GM21367 (cell line): ENCODE measurements at regions not wholly inside any gene's neighbourhood (a gene's known extent, or its start where the extent isn't known, plus 50 kb on each side); places are given as distances from the start of the nearest gene placed in this dataset.

Experiments used
- ATAC-seq: cut with Tn5 transposase; IDR thresholded peaks from one replicate; pipeline ENCODE4 v1.9.1; 2021; ENCODE audit not compliant: unreplicated experiment

DNA sequence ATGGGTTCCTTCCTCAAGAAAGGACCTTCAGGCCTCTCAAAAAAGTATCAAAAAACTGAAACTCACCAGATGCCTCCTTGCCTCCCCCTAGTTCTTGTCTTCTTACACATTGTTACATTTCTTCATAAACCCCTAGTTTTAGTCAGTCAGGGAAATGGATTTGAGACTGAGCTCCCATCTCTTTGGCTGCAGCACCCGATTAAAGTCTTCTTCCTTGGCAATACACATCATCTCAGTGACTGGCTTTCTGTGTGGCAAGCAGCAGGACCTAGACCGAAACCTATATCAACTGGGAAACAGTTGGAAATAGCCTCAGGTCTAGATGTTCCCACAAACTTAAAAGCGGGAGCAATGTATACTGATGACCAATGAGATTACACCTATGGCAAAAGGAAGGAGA, 512.2 kb upstream of the PKDCC start:
- no peak for ATAC-seq

DNA sequence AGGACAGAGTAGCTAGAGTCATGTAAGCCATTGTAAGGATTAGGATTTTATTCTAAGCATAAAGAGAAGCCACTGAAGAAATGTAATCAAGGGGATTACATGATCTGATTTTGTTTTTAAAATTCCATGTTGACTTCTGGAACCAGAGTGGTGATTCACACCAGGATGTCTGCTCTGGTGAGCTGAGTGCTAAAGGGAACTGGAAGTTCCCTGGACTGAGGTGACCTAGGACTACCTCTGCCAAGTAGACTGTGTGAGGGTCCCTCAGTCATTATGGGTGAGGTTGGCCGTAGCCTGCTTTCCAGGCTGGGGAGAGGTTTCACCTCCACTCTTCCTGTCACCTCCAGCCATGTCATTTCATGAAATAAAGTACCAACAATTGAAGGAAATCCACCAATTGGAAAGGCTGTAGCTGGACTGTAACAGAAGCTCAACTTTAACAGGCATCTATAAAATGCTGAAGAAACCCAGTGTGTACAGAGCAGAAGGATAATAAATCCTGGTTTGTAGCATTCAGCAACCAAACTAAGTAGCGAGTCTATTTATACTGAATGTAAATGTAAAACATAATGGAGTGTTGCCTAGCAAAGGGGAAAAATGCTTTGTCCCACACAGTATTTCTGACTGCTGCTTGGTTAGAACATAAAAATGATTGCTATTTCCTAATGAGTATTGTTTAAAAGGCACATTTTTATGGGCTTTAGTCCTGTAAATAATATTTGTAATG, 507.4 kb upstream of the PKDCC start:
- no peak for ATAC-seq

DNA sequence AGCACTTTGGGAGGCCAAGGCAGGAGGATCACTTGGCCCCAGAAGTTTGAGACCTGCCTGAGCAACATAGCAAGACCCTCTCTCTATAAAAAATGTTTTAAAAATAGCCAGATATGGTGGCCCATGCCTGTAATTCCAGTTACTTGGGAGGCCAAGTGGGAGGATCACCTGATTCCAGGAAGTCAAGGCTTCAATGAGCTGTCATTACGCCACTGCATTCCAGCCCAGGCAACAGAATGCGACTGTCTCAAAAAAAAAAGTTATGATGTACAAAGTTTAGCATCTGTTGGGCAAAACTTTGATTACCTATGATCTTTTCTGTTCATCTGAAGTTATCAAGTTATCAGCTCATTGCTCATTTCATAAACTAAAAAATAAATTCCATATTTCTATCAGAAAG, 504.1 kb upstream of the PKDCC start:
- ATAC-seq, result no peak

DNA sequence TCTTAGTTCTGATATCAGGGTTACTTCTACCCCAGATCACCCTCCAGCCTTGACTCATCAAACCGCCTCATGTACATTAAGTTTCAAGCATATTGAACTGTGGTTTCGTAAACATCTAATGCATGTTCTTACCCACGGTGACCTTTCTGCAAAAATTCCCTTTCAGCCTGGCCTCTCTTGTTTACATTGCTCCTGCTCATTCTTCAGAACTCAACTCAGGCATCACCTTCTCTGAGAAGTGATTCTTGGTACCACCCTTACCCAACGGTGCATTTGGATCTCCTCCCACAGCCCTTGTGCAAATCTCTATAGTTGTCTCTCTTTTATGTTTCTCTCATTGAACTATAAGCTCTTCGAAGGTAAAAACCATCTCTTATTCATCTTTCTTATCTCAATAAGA, 503.1 kb upstream of the PKDCC start:
- ATAC-seq, result no peak

DNA sequence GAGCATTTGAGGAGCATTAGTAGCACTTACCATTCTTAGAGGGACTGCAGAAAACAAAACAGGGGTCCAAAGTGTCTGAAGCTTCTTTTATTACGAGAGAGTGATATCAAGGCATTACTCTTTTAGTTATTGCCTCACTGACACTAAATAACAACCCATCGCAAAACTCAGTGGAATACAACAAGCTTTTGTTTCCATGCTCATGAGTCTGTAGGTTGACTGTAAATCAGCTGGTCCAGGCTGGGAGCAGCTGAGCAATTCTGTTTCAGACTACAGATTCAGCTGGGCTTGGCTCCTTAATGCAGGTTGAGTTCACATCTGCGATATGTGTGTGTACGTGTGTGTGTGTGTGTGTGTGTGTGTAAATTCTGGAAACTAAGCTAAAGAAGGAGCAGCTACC, 501.8 kb upstream of the PKDCC start:
- ATAC-seq, result no peak

DNA sequence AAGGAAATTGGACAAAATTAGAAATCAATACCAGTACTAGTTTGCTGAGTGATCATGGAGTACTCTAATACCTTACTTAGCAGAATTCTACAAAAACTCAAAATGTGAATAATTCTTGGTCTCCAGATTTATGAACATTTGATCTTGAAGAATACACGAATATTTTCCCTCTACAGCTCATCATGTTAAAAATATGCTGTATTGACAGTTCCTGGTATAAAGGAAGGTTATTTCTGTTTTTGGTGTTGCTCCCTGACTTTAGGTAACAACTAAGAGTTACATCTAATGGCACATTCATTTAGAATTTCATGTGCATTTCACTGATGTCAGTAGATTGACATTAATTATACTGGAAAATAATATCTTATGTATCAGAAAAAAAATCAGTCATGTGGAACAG, 479.2 kb upstream of the PKDCC start:
- no peak for ATAC-seq

DNA sequence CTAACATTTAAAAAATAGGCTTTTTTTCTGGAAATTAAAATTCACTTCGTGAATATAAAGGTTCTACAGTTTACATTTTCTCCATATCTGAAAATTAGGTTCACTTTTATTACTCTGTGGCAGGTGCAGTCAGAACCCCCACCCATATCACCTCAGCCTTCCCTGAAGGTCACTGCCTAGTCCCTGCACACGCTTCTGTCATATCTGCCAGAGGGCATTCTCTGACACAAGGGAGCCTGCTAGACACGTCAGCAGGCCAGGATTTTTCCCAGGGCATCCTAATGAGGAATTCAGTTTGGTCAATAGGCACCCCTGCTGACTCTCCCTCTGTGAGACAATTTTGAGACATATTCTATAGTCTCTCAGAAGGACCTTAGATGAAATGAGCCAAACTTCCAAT, 475.7 kb upstream of the PKDCC start:
- no peak for ATAC-seq

DNA sequence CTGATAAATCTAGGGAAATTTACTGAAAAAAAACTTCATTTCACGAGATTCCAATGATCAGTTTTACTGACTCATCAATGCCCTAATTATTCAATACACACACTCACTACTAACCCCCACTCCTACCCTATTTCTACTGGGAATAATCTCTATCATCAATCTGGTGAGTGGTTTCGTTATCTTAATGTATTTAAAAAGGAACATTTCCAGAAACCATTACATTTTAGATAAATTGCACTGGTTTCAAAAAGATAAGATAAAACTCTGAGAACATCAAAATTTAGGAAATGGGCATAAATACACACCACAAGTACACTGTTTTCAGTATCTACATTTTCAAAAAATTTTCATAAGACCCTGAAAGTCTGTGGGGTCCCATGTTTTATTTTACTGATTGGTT, 471.4 kb upstream of the PKDCC start:
- no peak for ATAC-seq

DNA sequence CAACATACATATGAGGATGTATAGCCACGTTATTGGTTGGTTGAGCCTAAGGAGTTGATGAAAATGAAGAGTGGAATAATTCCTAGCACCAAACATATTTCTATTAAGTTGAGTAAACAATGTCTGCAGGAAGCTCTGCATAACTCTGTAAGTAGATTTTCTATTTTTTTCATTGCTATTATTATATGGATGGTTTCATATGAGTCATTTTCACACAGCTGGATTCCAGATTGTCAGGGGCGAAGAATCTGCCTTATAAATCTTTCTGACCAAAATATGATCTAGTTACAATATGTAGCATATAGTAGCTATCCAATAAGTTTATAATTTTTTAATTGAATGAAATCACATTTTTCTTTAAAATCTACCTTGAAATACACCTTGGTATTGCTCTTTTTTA, 468.0 kb upstream of the PKDCC start:
- ATAC-seq, result no peak

DNA sequence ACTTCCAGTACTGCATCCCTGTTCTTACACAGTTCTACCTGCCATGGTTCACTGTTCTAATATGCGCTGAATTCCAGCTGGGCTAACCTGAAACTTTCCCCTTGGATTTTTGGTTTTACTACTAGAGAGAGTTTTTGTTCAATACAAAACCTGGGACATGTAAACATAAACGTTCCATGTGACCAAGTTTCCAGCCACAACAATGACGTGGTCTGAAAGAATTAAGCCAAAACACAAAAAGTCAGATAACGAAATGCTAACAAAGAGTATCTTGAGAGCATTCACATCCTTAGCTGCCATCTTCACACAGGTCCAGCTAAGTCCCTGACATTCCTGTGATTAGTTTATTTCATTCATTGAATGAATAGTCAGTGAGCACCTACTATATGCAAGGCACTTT, 467.0 kb upstream of the PKDCC start:
- no peak for ATAC-seq

DNA sequence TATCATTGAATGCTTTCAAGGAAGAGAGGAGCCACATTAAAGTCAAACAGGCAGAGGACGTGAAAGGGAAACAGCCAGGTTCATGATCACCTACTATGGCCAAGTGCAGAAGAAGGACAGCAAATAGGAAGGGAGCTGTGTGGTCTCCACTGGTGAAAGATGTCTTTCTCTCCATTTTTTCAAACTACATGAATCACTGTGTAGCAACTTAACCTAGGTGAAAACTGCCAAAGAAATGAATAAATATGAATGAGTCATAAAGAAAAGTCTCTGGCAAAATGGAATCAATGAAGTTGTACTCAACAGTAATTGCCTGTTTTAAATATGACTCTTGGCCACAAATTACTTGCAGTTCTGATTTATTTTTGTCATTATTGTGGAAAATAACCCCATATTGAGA, 452.6 kb upstream of the PKDCC start:
- ATAC-seq, result no peak

DNA sequence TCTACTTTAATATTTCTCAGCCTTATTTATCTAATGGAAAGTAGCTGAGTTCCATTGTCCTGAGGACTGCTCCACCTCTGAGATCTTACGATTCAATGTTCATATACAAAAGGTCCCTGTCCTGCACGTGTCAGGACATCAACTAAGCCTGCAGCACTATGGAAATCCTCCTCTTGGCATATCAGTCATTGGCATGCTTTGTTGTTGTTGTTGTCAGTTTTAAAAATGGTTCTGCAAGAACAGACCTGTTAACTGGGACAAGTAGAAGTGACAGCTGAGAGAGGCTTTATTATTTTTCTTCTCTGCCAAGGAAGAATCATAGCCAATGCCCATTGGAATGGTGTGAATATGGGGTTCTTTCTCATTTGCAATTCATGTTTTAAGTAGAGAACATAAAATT, 450.1 kb upstream of the PKDCC start:
- ATAC-seq, result no peak

DNA sequence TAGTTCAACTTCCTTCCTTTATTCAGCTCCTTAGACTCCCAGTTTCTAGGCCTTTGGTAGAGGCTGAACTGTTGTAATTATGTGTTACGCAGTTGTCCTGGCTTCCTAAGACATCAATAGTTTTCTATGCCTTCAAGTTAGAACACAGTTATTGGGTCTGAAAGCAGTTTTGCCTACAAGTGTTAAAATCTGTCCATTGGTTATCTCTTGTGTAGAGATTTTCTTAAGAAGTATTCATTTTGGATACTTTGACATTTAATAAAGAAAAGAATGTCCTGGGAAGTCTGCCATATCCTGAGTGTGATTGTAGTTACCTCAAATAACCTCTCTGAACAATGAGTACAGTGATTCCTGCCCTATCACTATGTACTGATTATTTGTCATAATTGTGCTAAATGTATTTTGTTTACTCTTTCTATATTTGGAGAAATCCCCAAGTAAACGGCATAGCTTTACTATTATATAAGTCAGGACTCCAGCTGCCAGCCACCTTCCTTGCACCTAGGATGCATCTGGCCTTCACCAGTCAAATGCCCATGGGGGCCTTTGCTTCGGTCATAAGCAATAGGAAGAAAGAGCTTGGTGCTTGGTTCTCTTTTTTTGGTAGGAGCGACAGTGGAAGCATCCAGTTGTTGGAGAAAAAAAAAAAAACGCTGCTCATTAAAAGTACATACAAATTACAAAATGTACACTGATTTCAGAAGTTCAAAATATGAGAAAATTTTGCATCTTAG, 449.5 kb upstream of the PKDCC start:
- ATAC-seq, result no peak

DNA sequence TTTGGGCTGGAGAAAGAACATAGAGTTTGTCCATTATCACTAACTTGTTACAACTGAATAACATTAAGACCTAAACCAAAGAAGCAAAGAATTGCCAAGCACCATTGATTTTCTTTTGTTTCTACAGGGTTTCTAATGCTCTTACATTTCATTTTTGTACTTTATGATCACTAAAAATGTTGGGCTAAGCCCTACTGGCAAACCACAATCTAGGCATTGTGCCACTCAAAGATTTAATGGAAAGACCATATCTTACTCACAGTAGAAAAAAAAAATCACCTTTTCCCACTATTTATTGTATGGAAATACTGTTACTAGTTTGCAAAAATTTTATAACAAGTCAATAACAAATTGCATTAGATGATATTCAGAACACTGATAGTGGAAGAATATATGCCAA, 447.4 kb upstream of the PKDCC start:
- ATAC-seq, result no peak

DNA sequence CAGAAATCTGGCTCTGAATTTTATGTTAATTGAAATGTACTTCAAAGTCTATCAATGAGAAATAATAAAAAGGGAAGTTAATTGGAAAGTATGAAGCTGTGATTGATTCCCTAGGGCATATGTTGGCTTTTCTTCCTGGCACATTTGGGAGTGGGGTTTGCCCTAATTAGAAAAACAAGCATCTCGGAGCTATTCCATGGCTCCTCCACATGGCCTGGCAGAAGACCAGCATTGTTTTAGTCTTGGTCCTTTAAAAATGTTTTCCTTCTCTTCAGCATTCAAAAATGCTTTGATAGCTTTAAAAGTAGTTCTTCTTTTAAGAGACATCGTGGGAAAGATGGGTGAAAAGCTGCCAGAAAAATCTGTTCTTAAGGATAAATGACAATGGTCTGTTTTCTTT, 445.5 kb upstream of the PKDCC start:
- ATAC-seq, result no peak

DNA sequence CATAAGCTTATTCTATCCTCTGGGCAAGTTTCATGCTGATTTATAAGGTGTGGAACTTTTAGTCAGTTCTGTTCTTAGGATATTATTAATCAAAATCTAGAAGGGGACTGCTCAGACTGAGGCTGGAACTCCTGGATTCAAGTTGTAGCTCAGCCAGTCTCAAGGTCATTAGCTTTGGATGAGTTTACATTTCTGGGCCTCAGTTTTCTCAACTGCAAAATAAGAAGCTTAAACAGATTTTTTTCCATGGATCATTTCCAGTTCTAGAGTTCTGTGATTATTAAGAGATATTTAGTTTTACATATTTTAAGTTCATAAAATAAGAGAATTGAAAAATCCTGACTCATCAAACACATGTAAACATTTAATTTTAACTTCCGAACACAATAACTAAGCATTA, 442.5 kb upstream of the PKDCC start:
- no peak for ATAC-seq

DNA sequence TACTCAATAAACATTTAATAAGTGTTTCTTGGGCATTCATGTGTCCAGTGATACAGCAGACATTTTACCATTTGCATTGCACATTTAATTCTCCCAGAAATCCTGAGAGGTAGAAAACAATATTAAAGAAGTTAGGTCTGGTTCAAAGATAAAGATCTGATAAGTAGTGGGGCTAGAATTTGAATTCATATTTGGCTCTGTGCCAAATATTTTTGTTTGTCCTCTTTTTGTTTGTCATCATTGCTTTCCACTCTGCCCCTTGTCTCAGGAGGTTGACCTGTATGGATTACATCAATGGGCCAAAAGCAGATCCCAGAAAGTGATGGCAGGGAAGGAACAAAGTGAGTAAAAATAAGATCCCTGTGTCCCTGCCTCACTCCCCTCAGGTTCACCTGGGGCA, 441.9 kb upstream of the PKDCC start:
- ATAC-seq, result no peak

DNA sequence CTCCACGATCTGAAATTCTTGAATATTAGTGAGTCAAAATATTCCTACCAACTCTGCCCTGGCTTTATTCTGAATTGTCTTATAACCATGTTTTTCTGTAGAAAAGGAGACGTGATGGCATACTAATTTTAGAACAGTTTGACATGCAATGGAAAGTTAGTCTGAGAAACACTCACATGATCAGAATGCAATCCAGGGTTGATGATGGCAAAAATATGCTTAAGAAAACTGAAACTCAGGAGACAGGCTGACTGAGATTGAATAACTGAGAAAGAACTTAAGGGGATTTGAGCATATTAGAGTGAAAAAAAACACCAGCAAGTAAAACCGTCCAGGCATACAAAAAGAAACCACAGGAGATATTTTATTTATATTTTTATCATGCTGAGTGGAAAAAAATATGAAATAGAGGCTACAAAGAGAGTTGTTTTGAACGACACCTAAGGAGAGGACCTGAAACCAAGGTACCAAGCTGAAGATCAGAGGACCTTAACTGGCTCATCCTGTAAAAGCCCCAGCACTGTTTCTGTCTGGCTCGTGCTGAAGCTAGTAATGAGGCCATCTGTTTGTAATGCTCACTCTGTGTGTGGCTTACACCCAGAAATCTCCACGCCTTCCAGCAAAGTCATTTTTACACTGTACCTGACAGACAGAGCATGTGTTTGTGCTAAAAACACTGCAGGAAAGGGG, 437.2 kb upstream of the PKDCC start:
- ATAC-seq, result no peak

DNA sequence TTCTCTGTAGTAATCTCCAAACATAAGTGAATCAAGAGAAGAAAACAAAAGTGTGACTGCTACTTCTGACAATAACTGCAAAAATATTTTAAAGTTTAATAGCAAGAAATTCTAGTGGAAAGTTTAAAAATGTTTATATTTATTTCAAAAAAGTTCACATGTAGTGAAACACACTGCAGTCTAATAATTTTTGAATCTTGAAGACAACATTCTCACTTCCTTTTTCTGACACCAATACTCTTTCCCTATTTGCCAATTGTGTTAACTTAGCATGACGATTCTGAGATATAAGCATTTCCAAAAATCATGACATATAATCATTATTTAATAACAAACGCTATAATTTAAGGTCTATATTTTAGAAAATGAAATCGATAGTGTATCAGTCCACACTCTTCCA, 429.1 kb upstream of the PKDCC start:
- ATAC-seq, result no peak

DNA sequence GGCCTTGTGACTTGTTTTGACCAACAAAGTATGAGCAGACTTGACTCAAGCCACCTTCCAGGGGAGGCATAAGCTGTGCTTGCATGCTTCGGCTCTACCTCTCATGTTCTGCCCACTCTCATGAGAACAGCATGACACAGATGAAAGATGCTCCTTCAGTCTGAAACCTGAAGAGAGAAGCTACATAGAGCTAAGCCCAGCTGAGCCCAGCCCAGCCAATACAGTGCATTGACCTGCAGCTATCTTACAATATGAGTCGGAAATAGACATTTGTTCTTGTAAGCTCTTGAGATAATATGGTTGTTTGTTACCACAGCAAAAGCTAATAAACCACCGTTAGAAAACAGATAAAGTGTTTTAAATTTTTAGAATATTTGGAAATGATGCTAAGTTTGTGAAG, 426.7 kb upstream of the PKDCC start:
- no peak for ATAC-seq

DNA sequence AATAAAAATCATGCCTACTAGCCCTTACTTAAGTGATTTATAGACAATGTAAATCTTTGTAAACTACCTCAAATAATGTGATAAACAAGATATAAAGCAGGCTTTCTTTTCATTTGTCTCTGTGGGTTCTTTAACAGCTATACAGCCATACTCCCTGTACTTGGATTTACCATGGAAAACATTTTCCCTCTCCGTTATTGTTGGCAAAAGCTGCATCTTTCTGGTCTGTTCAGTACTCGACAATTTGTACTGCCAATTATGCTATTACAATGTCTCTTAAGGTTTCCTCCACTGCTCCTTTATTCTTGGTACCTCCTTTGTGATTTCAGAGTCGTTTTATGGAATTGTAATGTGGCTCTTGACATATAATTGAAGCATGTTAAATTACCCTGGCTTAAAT, 426.3 kb upstream of the PKDCC start:
- ATAC-seq, result no peak

DNA sequence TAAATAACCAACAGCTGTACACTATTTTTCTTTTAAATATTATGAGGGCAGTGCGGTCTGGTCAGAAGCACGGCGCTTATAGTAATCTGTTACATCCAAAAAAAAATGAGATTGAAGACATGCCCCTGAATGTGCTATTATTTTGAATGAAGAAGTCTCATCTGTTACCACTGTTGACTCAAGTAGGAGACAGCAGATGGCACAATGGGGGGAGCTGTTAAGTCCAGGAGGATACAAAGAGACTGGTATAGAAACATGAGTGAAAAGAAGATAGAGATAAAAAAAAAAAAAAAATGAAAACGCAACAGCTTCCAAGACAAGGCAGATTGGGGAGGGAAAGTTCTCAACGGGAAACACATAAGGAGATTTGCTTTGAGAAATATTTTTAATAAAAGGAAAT, 425.5 kb upstream of the PKDCC start:
- no peak for ATAC-seq
